WTC11 (cell line): ENCODE measurements at regions not wholly inside any gene's neighbourhood (a gene's known extent, or its start where the extent isn't known, plus 50 kb on each side); places are given as distances from the start of the nearest gene placed in this dataset.

Experiments used
- ATAC-seq: fragments of 200-7000 bp; cut with Tn5 transposase; 2 replicates; pipeline ENCODE4 v1.10.0; 2021; ENCODE audit warnings: mild to moderate bottlenecking, moderate library complexity
- CTCF ChIA-PET: fragments of 300-600 bp; sonication (Branson Sonifier 250); formaldehyde crosslinking; loops from one replicate; lab custom pipeline; 2021; ENCODE audit warnings: antibody characterized with exemption; lab: Charles Lee
- POLR2A ChIA-PET: fragments of 350-600 bp; sonication (Branson Sonifier 250); formaldehyde crosslinking; loops from one replicate; lab custom pipeline; 2021; ENCODE audit warnings: antibody characterized with exemption; lab: Charles Lee
- DNase-seq: peaks from one replicate; pipeline ENCODE4 v3.0.0; 2021; ENCODE audit warnings: low spot score
- H3K27ac Mint-ChIP-seq: 2 replicates; pipeline ENCODE4 v1.8.0; 2021; ENCODE audit warnings: mixed read lengths
- H3K27me3 Mint-ChIP-seq: 2 replicates; pipeline ENCODE4 v1.8.0; 2021; ENCODE audit warnings: low read depth, mild to moderate bottlenecking, moderate library complexity, mixed read lengths
- H3K36me3 Mint-ChIP-seq: 2 replicates; pipeline ENCODE4 v1.8.0; 2021; ENCODE audit warnings: mixed read lengths
- H3K4me1 Mint-ChIP-seq: 2 replicates; pipeline ENCODE4 v1.8.0; 2022; ENCODE audit warnings: mixed read lengths
- H3K4me3 Mint-ChIP-seq: 2 replicates; pipeline ENCODE4 v1.8.0; 2021; ENCODE audit warnings: mild to moderate bottlenecking, moderate library complexity, mixed read lengths
- H3K9me3 Mint-ChIP-seq: 2 replicates; pipeline ENCODE4 v1.8.0; 2021; ENCODE audit warnings: mixed read lengths
- ELF4 ChIP-seq: sonication (generic); formaldehyde crosslinking; IDR thresholded peaks from 2 replicates; pipeline ENCODE4 v1.8.1; 2022; ENCODE audit warnings: low read depth, mild to moderate bottlenecking, moderate library complexity, missing genetic modification reagents
- EMX1 ChIP-seq: fragments of 250-450 bp; sonication (Bioruptor Pico); IDR thresholded peaks from 2 replicates; pipeline ENCODE4 v1.8.0; 2021; ENCODE audit warnings: mild to moderate bottlenecking
- GRHL2 ChIP-seq: fragments of 250-450 bp; sonication (Bioruptor Pico); IDR thresholded peaks from 2 replicates; pipeline ENCODE4 v1.8.0; 2022; ENCODE audit warnings: mild to moderate bottlenecking, moderate library complexity; ENCODE audit not compliant: insufficient replicate concordance, severe bottlenecking
- HMGA2 ChIP-seq: fragments of 250-450 bp; sonication (Bioruptor Pico); IDR thresholded peaks from 2 replicates; pipeline ENCODE4 v1.4.0; 2021; ENCODE audit warnings: mild to moderate bottlenecking, moderate library complexity
- JUN ChIP-seq: sonication (generic); formaldehyde crosslinking; IDR thresholded peaks from 2 replicates; pipeline ENCODE4 v1.8.0; 2023; ENCODE audit warnings: mild to moderate bottlenecking, missing genetic modification reagents
- NFATC4 ChIP-seq: fragments of 250-450 bp; sonication (Bioruptor Pico); IDR thresholded peaks from 2 replicates; pipeline ENCODE4 v1.9.0; 2021; ENCODE audit warnings: mild to moderate bottlenecking
- NFYB ChIP-seq: sonication (generic); formaldehyde crosslinking; conservative IDR thresholded peaks from 2 replicates; pipeline ENCODE4 v1.8.0; 2022; ENCODE audit warnings: low read depth, missing genetic modification reagents
- NR1H2 ChIP-seq: sonication (generic); formaldehyde crosslinking; IDR thresholded peaks from 2 replicates; pipeline ENCODE4 v1.9.0; 2021; ENCODE audit warnings: mild to moderate bottlenecking, moderate library complexity, missing genetic modification reagents
- RORB ChIP-seq: fragments of 250-450 bp; sonication (Bioruptor Pico); IDR thresholded peaks from 2 replicates; pipeline ENCODE4 v1.9.0; 2021; ENCODE audit warnings: mild to moderate bottlenecking
- TP53 ChIP-seq: sonication (generic); formaldehyde crosslinking; IDR thresholded peaks from 2 replicates; pipeline ENCODE4 v1.8.1; 2023; ENCODE audit warnings: mild to moderate bottlenecking, missing genetic modification reagents
- ZNF317 ChIP-seq: sonication (generic); formaldehyde crosslinking; IDR thresholded peaks from 2 replicates; pipeline ENCODE4 v1.8.1; 2023; ENCODE audit warnings: low read depth, mild to moderate bottlenecking, moderate library complexity, missing genetic modification reagents, borderline replicate concordance
- ZNF671 ChIP-seq: fragments of 250-450 bp; sonication (Bioruptor Pico); IDR thresholded peaks from 2 replicates; pipeline ENCODE4 v1.8.0; 2021; ENCODE audit warnings: mild to moderate bottlenecking
- TF ChIP-seq, protein P1 (sequence below): fragments of 250-450 bp; sonication (Bioruptor Pico); IDR thresholded peaks from 2 replicates; pipeline ENCODE4 v1.8.0; 2021; ENCODE audit warnings: mild to moderate bottlenecking
- TF ChIP-seq, protein P2 (sequence below): sonication (generic); formaldehyde crosslinking; IDR thresholded peaks from 2 replicates; pipeline ENCODE4 v1.8.0; 2022; ENCODE audit warnings: mild to moderate bottlenecking, missing genetic modification reagents
- TF ChIP-seq, protein P3 (sequence below): sonication (generic); formaldehyde crosslinking; IDR thresholded peaks from 2 replicates; pipeline ENCODE4 v1.8.1; 2022; ENCODE audit warnings: low read depth, mild to moderate bottlenecking, moderate library complexity, missing genetic modification reagents, borderline replicate concordance
- TF ChIP-seq, protein P4 (sequence below): sonication (generic); formaldehyde crosslinking; IDR thresholded peaks from 2 replicates; pipeline ENCODE4 v1.8.1; 2023; ENCODE audit warnings: mild to moderate bottlenecking, missing genetic modification reagents, borderline replicate concordance
- TF ChIP-seq, protein P5 (sequence below): fragments of 200-600 bp; IDR thresholded peaks from 2 replicates; pipeline ENCODE4 v1.8.0; 2022; ENCODE audit warnings: antibody characterized with exemption
- TF ChIP-seq, protein P6 (sequence below): fragments of 250-450 bp; sonication (Bioruptor Pico); IDR thresholded peaks from 2 replicates; pipeline ENCODE4 v1.9.0; 2021; ENCODE audit warnings: moderate library complexity, mild to moderate bottlenecking, inconsistent platforms, borderline replicate concordance

DNA sequence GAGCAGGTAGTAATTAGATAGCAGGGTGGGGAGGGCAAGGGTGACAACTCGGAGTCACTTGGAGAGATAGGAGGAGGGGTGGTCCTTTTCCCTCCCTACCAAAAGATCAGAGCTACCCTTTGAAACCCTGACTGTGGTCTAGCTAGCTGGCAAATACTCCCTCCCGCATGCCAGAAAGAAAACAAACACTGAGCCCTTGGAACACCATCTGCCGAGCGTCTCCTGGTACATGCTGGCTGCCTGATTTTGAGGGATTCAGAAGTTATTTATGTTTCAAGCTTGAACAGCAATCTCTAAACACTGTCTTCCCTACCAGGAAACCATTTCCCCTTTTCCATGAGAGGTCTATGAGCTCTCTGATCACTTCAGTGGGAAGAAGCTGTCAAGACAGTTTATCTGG is 291.6 kb upstream of the CFAP20DC start:
- TF ChIP-seq, protein P1, sequence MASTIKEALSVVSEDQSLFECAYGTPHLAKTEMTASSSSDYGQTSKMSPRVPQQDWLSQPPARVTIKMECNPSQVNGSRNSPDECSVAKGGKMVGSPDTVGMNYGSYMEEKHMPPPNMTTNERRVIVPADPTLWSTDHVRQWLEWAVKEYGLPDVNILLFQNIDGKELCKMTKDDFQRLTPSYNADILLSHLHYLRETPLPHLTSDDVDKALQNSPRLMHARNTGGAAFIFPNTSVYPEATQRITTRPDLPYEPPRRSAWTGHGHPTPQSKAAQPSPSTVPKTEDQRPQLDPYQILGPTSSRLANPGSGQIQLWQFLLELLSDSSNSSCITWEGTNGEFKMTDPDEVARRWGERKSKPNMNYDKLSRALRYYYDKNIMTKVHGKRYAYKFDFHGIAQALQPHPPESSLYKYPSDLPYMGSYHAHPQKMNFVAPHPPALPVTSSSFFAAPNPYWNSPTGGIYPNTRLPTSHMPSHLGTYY: no peak
- TF ChIP-seq, protein P2, sequence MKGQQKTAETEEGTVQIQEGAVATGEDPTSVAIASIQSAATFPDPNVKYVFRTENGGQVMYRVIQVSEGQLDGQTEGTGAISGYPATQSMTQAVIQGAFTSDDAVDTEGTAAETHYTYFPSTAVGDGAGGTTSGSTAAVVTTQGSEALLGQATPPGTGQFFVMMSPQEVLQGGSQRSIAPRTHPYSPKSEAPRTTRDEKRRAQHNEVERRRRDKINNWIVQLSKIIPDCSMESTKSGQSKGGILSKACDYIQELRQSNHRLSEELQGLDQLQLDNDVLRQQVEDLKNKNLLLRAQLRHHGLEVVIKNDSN (CRISPR knock-in tag): no peak
- TF ChIP-seq JUN (CRISPR knock-in tag) (no peak), ZNF317 (CRISPR knock-in tag) (no peak), EMX1 (no peak), NFATC4 (CRISPR knock-in tag) (no peak), NFYB (no peak), ELF4 (CRISPR knock-in tag) (no peak), GRHL2 (CRISPR knock-in tag) (no peak), NR1H2 (CRISPR knock-in tag) (no peak), ZNF671 (CRISPR knock-in tag) (no peak), RORB (CRISPR knock-in tag) (no peak), TP53 (CRISPR knock-in tag) (no peak), HMGA2 (CRISPR knock-in tag) (no peak)
- TF ChIP-seq, protein P3, sequence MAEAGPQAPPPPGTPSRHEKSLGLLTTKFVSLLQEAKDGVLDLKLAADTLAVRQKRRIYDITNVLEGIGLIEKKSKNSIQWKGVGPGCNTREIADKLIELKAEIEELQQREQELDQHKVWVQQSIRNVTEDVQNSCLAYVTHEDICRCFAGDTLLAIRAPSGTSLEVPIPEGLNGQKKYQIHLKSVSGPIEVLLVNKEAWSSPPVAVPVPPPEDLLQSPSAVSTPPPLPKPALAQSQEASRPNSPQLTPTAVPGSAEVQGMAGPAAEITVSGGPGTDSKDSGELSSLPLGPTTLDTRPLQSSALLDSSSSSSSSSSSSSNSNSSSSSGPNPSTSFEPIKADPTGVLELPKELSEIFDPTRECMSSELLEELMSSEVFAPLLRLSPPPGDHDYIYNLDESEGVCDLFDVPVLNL (CRISPR knock-in tag): no peak
- TF ChIP-seq, protein P4, sequence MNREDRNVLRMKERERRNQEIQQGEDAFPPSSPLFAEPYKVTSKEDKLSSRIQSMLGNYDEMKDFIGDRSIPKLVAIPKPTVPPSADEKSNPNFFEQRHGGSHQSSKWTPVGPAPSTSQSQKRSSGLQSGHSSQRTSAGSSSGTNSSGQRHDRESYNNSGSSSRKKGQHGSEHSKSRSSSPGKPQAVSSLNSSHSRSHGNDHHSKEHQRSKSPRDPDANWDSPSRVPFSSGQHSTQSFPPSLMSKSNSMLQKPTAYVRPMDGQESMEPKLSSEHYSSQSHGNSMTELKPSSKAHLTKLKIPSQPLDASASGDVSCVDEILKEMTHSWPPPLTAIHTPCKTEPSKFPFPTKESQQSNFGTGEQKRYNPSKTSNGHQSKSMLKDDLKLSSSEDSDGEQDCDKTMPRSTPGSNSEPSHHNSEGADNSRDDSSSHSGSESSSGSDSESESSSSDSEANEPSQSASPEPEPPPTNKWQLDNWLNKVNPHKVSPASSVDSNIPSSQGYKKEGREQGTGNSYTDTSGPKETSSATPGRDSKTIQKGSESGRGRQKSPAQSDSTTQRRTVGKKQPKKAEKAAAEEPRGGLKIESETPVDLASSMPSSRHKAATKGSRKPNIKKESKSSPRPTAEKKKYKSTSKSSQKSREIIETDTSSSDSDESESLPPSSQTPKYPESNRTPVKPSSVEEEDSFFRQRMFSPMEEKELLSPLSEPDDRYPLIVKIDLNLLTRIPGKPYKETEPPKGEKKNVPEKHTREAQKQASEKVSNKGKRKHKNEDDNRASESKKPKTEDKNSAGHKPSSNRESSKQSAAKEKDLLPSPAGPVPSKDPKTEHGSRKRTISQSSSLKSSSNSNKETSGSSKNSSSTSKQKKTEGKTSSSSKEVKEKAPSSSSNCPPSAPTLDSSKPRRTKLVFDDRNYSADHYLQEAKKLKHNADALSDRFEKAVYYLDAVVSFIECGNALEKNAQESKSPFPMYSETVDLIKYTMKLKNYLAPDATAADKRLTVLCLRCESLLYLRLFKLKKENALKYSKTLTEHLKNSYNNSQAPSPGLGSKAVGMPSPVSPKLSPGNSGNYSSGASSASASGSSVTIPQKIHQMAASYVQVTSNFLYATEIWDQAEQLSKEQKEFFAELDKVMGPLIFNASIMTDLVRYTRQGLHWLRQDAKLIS (CRISPR knock-in tag): no peak
- TF ChIP-seq, protein P5, sequence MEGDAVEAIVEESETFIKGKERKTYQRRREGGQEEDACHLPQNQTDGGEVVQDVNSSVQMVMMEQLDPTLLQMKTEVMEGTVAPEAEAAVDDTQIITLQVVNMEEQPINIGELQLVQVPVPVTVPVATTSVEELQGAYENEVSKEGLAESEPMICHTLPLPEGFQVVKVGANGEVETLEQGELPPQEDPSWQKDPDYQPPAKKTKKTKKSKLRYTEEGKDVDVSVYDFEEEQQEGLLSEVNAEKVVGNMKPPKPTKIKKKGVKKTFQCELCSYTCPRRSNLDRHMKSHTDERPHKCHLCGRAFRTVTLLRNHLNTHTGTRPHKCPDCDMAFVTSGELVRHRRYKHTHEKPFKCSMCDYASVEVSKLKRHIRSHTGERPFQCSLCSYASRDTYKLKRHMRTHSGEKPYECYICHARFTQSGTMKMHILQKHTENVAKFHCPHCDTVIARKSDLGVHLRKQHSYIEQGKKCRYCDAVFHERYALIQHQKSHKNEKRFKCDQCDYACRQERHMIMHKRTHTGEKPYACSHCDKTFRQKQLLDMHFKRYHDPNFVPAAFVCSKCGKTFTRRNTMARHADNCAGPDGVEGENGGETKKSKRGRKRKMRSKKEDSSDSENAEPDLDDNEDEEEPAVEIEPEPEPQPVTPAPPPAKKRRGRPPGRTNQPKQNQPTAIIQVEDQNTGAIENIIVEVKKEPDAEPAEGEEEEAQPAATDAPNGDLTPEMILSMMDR: no peak
- TF ChIP-seq, protein P6, sequence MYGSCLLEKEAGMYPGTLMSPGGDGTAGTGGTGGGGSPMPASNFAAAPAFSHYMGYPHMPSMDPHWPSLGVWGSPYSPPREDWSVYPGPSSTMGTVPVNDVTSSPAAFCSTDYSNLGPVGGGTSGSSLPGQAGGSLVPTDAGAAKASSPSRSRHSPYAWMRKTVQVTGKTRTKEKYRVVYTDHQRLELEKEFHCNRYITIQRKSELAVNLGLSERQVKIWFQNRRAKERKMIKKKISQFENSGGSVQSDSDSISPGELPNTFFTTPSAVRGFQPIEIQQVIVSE (CRISPR knock-in tag): no peak
- CTCF ChIA-PET: no interaction called here

More for the DNA sequence above, 291.6 kb upstream of the CFAP20DC start:
- Mint-ChIP-seq H3K9me3 (no peaks in the 10 kb centered on the region), H3K4me1 (peaks cover 3% of the 10 kb centered on the region), H3K27me3 (peaks cover 3% of the 10 kb centered on the region; the same call in 1 of the 2 replicates), H3K27ac (no peak overlapping the region), H3K4me3 (no peak overlapping the region), H3K36me3 (no peaks in the 10 kb centered on the region)
- no peak for ATAC-seq
- DNase-seq: no peak
- POLR2A ChIA-PET: no interaction called here
